Body of pancreas (tissue), 4 donors: ENCODE measurements at regions not wholly inside any gene's neighbourhood (a gene's known extent, or its start where the extent isn't known, plus 50 kb on each side); places are given as distances from the start of the nearest gene placed in this dataset.

Source experiments
- ATAC-seq: fragments of 150-250 bp; one replicate; pipeline ENCODE4 v1.9.1; 2016
- DNase-seq, 4 donors: peaks; one replicate each; pipeline ENCODE4 v3.0.0-alpha.2; 2019
- H3K27ac ChIP-seq, 4 donors: fragments of 200-600 bp; sonication (generic); 1 replicate in 3 of 4; 2 replicates in 1 of 4; pipeline versions ENCODE4 v1.5.1 to v1.6.1; 2016 to 2019; ENCODE audit warnings: mild to moderate bottlenecking in 1 of 4, mixed read lengths in 1 of 4, moderate library complexity in 1 of 4
- H3K27me3 ChIP-seq, 2 donors: fragments of 200-600 bp; sonication (generic); one replicate each; pipeline ENCODE4 v1.6.0; 2016; ENCODE audit warnings: mild to moderate bottlenecking in 1 of 2
- H3K36me3 ChIP-seq, 2 donors: fragments of 200-600 bp; sonication (generic); replicated peaks in 1 of 2; 2 replicates each; pipeline ENCODE4 v1.5.1; 2016; ENCODE audit warnings: low read depth in 2 of 2; ENCODE audit not compliant: insufficient read depth in 1 of 2
- H3K4me1 ChIP-seq: fragments of 200-600 bp; sonication (generic); one replicate; pipeline ENCODE4 v1.6.0; 2016
- H3K4me3 ChIP-seq, 2 donors: fragments of 200-600 bp; sonication (generic); 1 replicate in 1 of 2; 2 replicates in 1 of 2; pipeline ENCODE4 v1.5.1; 2016 to 2019
- H3K9me3 ChIP-seq, 3 donors: fragments of 200-600 bp; sonication (generic); 1 replicate in 2 of 3; 2 replicates in 1 of 3; pipeline ENCODE4 v1.5.1; 2016
- CTCF ChIP-seq, 7 experiments: fragments of 450-650 bp in 4 of 7; fragments of 200-600 bp in 3 of 7; sonication (generic) in 3 of 7; IDR thresholded peaks; one replicate each; pipeline ENCODE4 v1.5.1; 2016 to 2019; ENCODE audit warnings: antibody characterized with exemption in 7 of 7
- POLR2A ChIP-seq, 3 donors: fragments of 450-650 bp; IDR thresholded peaks; one replicate each; pipeline ENCODE4 v1.6.1; 2016; ENCODE audit warnings: antibody characterized with exemption in 3 of 3, mild to moderate bottlenecking in 2 of 3
- WGBS, 2 donors: methylation state at CpG; one replicate each; pipeline ENCODE4 v1.1.5; 2017; 5-methylcytosine and 5-hydroxymethylcytosine counted together
- intact Hi-C: fragments of 100-400 bp; cut with DNase I; formaldehyde crosslinking; loops from one replicate; pipeline ENCODE4 v1.15.1; 2023

- Histone ChIP-seq H3K27ac (no peak overlapping the region), H3K4me3 (no peak overlapping the region), H3K9me3 (no peaks in the 10 kb centered on the region), H3K36me3 (no peaks in the 10 kb centered on the region), H3K4me1 (peaks cover 25% of the 10 kb centered on the region), H3K27me3 (no peaks in the 10 kb centered on the region)
- WGBS, 2 donors, result 87 to 94% methylated on average over 6 of the region's 6 CpGs
- no peak for ATAC-seq
- DNase-seq, result no peak
- TF ChIP-seq CTCF (IDR thresholded peaks at IDR 0.05) (no peak), POLR2A (IDR thresholded peaks at IDR 0.05) (no peak)
- intact Hi-C loops, result no loop called here
These were observed 110.7 kb upstream of the ATF7IP start for GRCh38 chr12:14254781-14255180.

GRCh38 chr12:14256121-14256520 is 109.4 kb upstream of the ATF7IP start:
- no peak for DNase-seq
- peaks cover 39% of the 10 kb centered on the region for H3K4me1 ChIP-seq

GRCh38 chr12:14256555-14257169 is 108.8 kb upstream of the ATF7IP start:
- Histone ChIP-seq H3K9me3 (no peaks in the 10 kb centered on the region), H3K27me3 (no peaks in the 10 kb centered on the region), H3K4me1 (peaks cover 40% of the 10 kb centered on the region), H3K27ac (peak overlapping the region; percentile 80 to 95 (median 89)), H3K36me3 (no peaks in the 10 kb centered on the region), H3K4me3 (no peak overlapping the region)
- intact Hi-C loops, result no loop called here
- WGBS, 2 donors, result 34 to 44% methylated on average over 14 to 15 of the region's 15 CpGs
- TF ChIP-seq CTCF (IDR thresholded peaks at IDR 0.05), result peak; percentile 21 to 87 (median 75)
- no peak for TF ChIP-seq POLR2A (IDR thresholded peaks at IDR 0.05)
- peak; percentile 76 to 87 (median 84) for DNase-seq
- ATAC-seq, result peak; percentile 41

More at GRCh38 chr12:14256121-14256520, 109.4 kb upstream of the ATF7IP start:
- H3K27me3 ChIP-seq, result no peaks in the 10 kb centered on the region
- H3K9me3 ChIP-seq, result no peaks in the 10 kb centered on the region
- H3K36me3 ChIP-seq, result no peaks in the 10 kb centered on the region
- no peak for ATAC-seq
- WGBS, 2 donors, result 48 to 67% methylated on average over 6 of the region's 6 CpGs
- H3K27ac ChIP-seq, result peak overlapping the region in 1 of 4 donors; percentile 93
- TF ChIP-seq POLR2A (IDR thresholded peaks at IDR 0.05), result no peak
- TF ChIP-seq CTCF (IDR thresholded peaks at IDR 0.05), result no peak
- intact Hi-C loops, result no loop called here
- H3K4me3 ChIP-seq, result no peak overlapping the region

- Histone ChIP-seq H3K27ac (peak overlapping the region; percentile 80 to 95 (median 89)), H3K4me1 (peaks cover 40% of the 10 kb centered on the region), H3K36me3 (no peaks in the 10 kb centered on the region), H3K4me3 (no peak overlapping the region), H3K27me3 (no peaks in the 10 kb centered on the region), H3K9me3 (no peaks in the 10 kb centered on the region)
- intact Hi-C loops, result no loop called here
- ATAC-seq (no peak), DNase-seq (no peak)
- WGBS, 2 donors, result 5 to 9% methylated on average over 7 of the region's 7 CpGs
- TF ChIP-seq CTCF (IDR thresholded peaks at IDR 0.05), result no peak
- peak in 2 of 3 donors; percentile 45 to 51 for TF ChIP-seq POLR2A (IDR thresholded peaks at IDR 0.05)
These were observed 108.2 kb upstream of the ATF7IP start for GRCh38 chr12:14257303-14257733.
